ENCODE measurements at regions not wholly inside any gene's neighbourhood (a gene's known extent, or its start where the extent isn't known, plus 50 kb on each side); places are given as distances from the start of the nearest gene placed in this dataset.

DNA sequence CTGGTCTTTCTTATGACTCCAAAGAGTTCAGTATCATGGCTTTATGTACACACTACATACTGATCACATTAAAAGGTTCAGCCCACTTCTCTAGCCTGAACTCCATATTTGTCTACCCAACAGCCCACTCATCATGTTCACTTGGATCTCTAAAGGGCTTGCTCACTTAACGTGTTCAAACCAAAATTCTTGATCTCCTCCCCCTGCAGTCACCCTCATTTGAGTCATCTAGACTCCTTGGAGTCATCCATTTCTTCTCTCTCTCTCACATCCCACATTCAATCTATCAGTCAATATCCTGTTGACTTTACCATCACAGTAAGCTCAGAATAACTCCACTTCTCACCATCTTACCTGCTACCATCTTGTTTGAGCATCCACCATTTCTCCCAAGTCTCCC, 148.4 kb upstream of the ARID2 start:
- TF ChIP-seq, protein P1, sequence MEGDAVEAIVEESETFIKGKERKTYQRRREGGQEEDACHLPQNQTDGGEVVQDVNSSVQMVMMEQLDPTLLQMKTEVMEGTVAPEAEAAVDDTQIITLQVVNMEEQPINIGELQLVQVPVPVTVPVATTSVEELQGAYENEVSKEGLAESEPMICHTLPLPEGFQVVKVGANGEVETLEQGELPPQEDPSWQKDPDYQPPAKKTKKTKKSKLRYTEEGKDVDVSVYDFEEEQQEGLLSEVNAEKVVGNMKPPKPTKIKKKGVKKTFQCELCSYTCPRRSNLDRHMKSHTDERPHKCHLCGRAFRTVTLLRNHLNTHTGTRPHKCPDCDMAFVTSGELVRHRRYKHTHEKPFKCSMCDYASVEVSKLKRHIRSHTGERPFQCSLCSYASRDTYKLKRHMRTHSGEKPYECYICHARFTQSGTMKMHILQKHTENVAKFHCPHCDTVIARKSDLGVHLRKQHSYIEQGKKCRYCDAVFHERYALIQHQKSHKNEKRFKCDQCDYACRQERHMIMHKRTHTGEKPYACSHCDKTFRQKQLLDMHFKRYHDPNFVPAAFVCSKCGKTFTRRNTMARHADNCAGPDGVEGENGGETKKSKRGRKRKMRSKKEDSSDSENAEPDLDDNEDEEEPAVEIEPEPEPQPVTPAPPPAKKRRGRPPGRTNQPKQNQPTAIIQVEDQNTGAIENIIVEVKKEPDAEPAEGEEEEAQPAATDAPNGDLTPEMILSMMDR (IDR thresholded peaks at IDR 0.05): no peak
- no peak for TF ChIP-seq POLR2A (IDR thresholded peaks at IDR 0.05)
